Muscle of back (tissue), 3 donors: ENCODE measurements at regions not wholly inside any gene's neighbourhood (a gene's known extent, or its start where the extent isn't known, plus 50 kb on each side); places are given as distances from the start of the nearest gene placed in this dataset.
A peak's percentile ranks its signal among the peaks of the same experiment; 100 is the strongest.
"Not testable (repeated sequence)": the region's sequence is repeated elsewhere in the genome, so short reads cannot be mapped to it uniquely, and the experiment has no call there.

ENCODE experiments used
- DNase-seq, 3 donors: peaks; one replicate each; pipeline versions ENCODE4 v3.0.0 to v3.0.0-alpha.2; 2013

GRCh38 chrX:138859421-138859820 is 147.9 kb upstream of the FGF13 start:
- DNase-seq = peak in 1 of 3 donors; percentile 21

GRCh38 chrX:138858951-138859350 is 147.4 kb upstream of the FGF13 start:
- DNase-seq = peak in 1 of 3 donors; percentile 39

- peak in 1 of 3 donors; percentile 41 for DNase-seq
Observed at GRCh38 chrX:138858438-138858837, 146.9 kb upstream of the FGF13 start.

GRCh38 chrX:138856881-138857604 is 145.5 kb upstream of the FGF13 start:
- no peak for DNase-seq

GRCh38 chrX:138853936-138854335 is 142.4 kb upstream of the FGF13 start:
- DNase-seq = peak in 1 of 3 donors; percentile 44

GRCh38 chrX:138849521-138849920 is 138.0 kb upstream of the FGF13 start:
- DNase-seq = no peak

- DNase-seq = peak in 1 of 3 donors; percentile 17
Observed at GRCh38 chrX:138847930-138848329, 136.4 kb upstream of the FGF13 start.

GRCh38 chrX:138845786-138846185 is 134.3 kb upstream of the FGF13 start:
- DNase-seq = no peak

- DNase-seq = not testable (repeated sequence)
Observed at GRCh38 chrX:138807400-138807799, 95.9 kb upstream of the FGF13 start.

GRCh38 chrX:138794246-138794645 is 82.7 kb upstream of the FGF13 start:
- no peak for DNase-seq

GRCh38 chrX:138791551-138791950 is 80.0 kb upstream of the FGF13 start:
- no peak for DNase-seq

GRCh38 chrX:138788771-138789170 is 77.3 kb upstream of the FGF13 start:
- DNase-seq = no peak

GRCh38 chrX:138778576-138778909 is 67.0 kb upstream of the FGF13 start:
- DNase-seq = not testable (repeated sequence)

GRCh38 chrX:138777908-138778575 is 66.5 kb upstream of the FGF13 start:
- DNase-seq = not testable (repeated sequence)

GRCh38 chrX:138777230-138777629 is 65.7 kb upstream of the FGF13 start:
- DNase-seq = no peak

- peak; percentile 10 to 48 (median 28) for DNase-seq
Observed at GRCh38 chrX:138775517-138775916, 64.0 kb upstream of the FGF13 start.

- DNase-seq = peak in 1 of 3 donors; percentile 14
Observed at GRCh38 chrX:138771047-138771446, 59.5 kb upstream of the FGF13 start.

- no peak for DNase-seq
Observed at GRCh38 chrX:138769918-138770317, 58.4 kb upstream of the FGF13 start.

- peak in 1 of 3 donors; percentile 24 for DNase-seq
Observed at GRCh38 chrX:138765051-138765450, 53.5 kb upstream of the FGF13 start.

GRCh38 chrX:138763761-138764160 is 52.2 kb upstream of the FGF13 start:
- DNase-seq = no peak

- no peak for DNase-seq
Observed at GRCh38 chrX:138761380-138761779, 49.9 kb upstream of the FGF13 start.
